ENCODE measurements at regions not wholly inside any gene's neighbourhood (a gene's known extent, or its start where the extent isn't known, plus 50 kb on each side); places are given as distances from the start of the nearest gene placed in this dataset.

DNA sequence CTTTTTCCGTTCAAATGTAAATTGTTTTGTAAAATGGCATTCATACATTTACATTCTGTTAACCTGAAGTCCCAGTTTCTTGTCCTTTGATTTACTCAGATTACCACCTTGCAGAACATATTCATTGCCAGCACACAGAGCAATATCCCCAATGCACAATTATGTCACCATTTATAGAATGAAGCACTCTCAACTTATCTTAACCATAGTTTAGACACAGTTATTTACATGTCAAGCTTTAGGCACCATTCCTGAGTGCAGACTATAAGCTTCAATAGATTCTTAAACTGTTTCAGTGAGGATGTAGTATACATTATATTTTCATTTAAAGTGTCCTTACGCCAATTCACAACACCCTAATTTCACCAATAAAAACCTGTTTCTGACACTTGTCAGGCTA is 1977.9 kb downstream of the SUCLG1 start:
- TF ChIP-seq, protein P1, sequence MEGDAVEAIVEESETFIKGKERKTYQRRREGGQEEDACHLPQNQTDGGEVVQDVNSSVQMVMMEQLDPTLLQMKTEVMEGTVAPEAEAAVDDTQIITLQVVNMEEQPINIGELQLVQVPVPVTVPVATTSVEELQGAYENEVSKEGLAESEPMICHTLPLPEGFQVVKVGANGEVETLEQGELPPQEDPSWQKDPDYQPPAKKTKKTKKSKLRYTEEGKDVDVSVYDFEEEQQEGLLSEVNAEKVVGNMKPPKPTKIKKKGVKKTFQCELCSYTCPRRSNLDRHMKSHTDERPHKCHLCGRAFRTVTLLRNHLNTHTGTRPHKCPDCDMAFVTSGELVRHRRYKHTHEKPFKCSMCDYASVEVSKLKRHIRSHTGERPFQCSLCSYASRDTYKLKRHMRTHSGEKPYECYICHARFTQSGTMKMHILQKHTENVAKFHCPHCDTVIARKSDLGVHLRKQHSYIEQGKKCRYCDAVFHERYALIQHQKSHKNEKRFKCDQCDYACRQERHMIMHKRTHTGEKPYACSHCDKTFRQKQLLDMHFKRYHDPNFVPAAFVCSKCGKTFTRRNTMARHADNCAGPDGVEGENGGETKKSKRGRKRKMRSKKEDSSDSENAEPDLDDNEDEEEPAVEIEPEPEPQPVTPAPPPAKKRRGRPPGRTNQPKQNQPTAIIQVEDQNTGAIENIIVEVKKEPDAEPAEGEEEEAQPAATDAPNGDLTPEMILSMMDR (IDR thresholded peaks at IDR 0.05; ENCODE audit: borderline replicate concordance, extremely low read depth, low read length, poor library complexity, severe bottlenecking), result no peak
- no peak for TF ChIP-seq EZH2 (IDR thresholded peaks at IDR 0.05; ENCODE audit: borderline replicate concordance, low read depth, low read length, severe bottlenecking)
